Inflammatory macrophage treated with lipopolysaccharide for 4 hours (primary cell): ENCODE measurements at regions not wholly inside any gene's neighbourhood (a gene's known extent, or its start where the extent isn't known, plus 50 kb on each side); places are given as distances from the start of the nearest gene placed in this dataset.
"Not testable (repeated sequence)": the region's sequence is repeated elsewhere in the genome, so short reads cannot be mapped to it uniquely, and the experiment has no call there.

Experiments used
- DNase-seq: peaks from one replicate; pipeline ENCODE4 v3.0.0-alpha.2; 2020

DNA sequence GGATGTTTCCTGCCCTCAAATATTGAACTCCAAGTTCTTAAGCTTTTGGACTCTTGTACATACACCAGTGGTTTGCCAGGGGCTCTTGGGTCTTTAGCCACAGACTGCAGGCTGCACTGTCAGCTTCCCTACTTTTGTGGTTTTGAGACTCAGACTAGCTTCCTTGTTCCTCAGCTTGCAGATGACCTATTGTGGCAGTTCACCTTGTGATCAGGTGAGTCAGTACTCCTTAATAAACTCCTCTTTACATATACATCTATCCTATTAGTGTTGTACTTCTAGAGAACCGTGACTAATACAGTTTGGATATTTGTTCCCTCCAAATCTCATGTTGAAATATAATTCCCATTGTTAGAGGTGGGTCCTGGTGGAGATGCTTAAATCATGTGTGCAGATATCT, 681.9 kb upstream of the ARRDC3 start:
- DNase-seq: no peak

DNA sequence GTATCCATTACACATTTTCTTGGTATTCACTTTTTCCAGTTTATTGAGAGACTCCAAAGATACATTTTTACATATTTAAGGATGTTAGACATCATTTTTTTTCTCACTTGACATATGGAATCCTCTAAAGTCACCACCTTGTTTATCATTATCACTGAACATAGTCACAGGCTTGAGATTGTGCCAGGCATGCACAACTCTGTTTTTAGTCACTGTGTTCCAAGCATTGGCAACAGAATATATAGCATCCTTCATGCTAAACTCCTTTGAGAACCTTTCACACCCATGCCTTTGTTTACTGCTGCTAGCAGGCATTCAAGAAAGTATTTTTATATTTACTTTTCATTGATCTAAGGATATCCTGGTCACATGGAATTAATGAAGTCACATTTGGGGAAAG, 668.6 kb upstream of the ARRDC3 start:
- DNase-seq: no peak

DNA sequence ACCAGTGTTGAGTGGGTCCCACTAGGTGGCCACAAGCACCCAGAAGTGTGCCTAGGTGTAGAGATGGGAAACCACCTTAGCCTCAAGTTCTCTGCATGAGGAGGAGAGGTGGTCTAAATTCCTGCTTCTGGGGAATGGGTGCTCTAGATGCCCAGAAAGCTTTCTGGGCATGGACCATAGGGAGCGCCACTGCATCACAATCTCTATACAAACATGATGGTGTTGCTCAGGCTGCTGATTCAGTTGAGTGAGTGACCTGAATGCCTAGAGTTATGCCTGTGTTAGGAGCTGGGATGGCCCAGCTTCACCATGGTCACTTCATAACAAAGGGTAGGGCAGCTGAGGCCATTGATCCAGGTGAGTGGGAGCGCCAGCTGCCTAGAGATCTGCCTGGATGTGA, 667.9 kb upstream of the ARRDC3 start:
- no peak for DNase-seq

DNA sequence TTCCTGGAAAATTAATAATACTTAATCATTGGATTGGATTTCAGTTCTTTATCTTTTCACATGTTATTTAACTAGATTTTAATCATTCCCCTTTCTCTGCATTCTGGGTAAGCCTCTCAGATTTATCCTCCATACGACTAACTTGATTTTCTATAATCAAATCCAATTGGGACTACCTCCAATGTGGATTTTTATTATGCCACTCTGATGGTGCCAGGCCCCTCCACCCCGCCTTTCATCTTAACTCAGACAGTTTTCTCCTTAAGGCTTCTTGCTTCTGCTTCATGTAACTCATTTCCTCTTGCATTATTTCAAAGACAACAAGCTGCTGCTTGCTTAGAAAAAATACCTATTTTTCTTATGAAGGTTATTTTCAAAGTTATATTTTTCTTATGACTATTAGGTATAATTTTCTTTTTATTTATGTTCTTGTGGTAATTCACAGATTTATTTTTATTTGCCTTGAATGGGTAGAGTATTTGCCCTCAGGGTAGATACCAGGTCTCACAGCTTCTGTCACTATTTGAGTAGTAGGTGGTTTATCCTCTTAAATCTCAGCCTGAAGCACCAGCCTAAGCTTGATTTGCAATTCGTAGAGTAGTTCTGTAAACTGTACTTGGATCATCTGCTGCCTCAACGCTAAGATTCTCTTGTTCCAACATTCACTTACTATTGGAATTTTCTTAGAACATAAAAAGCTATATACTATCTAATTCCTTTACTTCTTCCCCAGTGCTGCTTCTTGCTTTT, 659.0 kb upstream of the ARRDC3 start:
- DNase-seq: no peak

DNA sequence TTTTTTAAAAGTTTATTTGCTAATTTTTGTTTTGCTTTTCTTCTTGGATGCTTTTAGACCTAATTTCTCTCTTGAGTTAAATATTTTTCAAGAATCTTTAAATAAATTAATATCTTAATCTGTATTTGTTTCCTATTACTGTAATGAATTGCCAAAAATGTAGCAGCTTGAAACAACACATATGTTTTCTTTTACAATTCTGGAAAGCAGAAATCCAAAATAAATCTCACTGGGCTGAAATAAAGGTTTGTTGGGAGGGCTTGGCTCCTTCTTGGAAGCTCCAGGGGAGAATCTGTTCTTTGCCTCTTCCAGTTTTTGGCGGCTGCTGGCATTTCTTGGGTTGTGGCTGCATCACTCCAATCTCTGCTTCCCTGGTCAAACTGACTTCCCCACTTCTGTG, 658.1 kb upstream of the ARRDC3 start:
- DNase-seq: no peak

DNA sequence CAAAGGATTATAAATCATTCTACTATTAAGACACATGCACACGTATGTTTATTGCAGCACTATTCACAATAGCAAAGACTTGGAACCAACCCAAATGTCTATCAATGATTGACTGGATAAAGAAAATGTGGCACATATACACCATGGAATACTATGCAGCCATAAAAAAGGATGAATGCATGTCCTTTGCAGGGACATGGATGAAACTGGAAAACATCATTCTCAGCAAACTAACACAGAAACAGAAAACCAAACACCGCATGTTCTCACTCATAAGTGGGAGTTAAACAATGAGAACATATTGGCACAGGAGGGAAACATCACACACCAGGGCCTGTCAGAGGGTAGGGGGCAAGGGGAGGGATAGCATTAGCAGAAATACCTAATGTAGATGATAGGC, 646.7 kb upstream of the ARRDC3 start:
- DNase-seq: not testable (repeated sequence)

DNA sequence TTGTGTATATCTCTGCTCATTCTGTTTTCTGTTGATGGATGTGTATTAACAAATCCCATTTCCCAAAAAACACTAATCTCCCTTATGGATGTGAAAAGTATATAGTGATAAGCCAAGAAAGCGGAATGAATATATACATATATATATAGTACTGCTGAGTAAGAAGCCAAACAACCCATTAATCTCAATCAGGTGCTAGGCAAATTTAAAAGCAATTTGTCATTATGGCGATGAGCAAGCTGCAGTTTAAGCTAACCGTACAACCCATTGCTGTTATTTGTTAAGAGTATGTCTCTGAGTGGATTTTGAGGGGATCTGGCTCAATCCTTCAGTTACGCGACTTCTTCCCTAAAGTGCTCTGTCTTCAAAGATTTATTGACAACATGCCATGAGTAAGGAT, 640.4 kb upstream of the ARRDC3 start:
- no peak for DNase-seq

DNA sequence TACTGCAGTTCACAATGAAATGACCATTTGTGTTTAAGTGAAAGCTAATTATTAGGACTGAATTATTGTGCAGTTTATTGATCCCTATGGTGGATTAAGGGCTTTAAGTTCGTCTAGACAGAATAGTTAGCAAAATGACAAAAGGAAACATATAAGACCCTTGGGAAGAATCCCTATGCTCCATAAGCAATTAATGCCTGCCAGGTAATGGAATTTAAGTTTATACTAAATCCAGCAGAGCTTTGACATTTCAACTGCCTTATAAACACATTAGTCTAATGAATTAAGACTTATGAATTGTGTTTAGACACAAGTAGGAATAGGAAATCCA, 640.0 kb upstream of the ARRDC3 start:
- DNase-seq: no peak

DNA sequence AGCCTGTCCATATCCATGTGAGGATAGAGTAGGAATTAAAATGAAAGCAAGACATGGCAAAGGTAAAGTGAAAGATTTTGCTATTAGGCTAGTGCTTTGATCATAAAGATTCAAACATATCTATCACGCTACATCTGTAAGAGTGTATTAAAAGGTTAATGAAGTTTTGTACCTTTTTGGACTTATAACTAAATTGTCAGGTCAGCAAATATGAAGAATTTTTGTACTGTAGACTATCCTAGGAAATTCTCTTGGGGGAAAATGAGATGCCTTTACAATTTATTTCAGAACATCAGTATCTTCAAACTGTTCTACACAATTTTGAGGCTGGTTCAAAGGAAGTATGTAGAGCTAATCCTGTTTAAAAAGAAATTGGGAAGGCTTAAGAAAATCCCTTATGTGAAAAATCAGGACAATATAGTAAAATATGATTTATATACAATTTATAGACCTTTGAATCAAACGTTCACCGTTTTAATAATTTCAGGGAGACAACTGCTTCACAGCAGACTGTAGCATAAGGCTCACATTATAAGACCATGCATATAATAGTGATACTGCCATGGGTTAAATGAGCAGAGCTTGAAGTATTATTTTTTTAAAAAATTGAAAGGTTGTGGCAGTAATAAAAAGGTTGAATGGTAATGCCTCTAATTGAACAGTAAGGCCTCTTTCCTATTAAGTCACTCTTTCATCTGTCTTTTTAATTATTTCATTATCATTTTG, 639.5 kb upstream of the ARRDC3 start:
- DNase-seq: no peak

DNA sequence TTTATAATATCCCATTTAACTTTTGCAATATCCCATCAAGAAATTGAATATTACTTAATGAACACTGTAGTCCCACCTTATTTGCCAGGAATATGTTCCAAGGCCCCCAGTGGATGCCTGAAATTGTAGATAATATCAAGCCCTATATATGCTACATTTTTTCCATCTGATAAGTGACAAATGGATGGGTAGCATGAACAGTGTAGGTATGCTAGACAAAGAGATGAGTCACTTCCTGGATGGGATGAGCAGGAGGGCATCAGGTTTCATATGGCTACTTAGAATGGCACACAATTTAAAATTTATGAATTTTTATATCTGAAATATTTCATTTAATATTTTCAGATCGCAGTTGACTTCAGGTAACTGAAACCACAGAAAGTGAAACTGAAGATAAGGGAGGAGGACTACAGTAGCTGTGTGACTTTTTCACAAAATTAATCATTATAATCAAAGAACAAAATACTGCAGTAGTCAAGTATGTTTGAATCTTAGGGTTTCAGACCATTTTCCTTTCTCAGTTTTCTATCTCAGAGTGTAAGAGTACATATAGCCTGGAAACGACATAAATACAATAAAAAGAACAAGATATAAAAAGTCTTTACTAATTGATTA, 636.4 kb upstream of the ARRDC3 start:
- no peak for DNase-seq

DNA sequence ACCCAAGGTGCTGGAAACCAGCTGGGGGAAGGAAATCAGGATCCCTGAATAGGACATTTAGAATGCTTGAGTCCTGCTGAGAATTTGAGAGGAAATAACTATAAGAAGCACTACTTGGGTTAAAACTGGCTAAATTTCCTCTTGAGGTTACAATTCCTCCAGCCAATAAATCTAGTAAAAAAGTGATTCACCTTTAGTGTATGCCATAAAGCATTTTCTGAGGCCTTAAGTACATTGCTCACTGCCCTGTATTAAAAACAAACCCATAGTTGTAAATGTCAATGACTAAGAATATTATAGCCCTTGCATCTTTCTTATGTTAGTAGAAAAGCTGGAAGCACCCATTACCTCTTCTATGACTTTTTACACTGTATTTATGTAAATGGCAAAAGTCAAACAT, 634.7 kb upstream of the ARRDC3 start:
- no peak for DNase-seq

DNA sequence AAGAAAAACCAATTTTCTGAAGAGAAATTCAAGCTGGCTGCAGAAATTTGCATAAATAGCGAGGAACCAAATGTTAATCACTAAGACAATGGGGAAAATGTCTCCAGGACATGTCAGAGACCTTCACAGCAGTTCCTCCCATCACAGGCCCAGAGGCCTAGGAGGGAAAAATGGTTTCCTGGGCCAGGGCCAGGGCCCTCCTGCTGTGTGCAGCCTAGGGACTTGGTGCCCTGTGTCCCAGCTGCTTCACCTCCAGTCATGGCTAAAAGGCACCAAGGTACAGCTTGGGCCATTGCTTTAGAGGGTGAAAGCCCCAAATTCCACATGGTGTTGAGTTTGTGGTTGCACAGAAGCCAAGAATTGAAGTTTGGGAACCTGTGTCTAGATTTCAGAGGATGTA, 628.7 kb upstream of the ARRDC3 start:
- DNase-seq: not testable (repeated sequence)

DNA sequence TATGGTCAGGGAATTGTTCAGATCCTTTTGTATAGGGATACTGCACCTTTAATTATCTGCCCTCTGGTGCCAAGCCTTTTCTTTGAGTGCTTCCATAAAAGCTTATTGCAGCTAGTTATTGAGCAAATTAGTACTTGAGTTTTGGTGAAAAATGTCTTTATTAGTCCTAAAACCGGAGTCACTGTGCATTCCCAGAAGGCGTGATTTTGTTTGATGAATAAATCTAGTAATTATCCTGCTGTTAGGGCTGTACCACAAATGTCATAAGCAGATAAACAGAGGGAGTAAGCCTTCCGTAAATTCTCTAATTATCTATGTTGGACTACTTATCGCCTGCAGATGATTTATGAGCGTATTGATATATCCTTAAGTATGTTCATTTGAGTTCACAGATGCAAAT, 620.7 kb upstream of the ARRDC3 start:
- no peak for DNase-seq

DNA sequence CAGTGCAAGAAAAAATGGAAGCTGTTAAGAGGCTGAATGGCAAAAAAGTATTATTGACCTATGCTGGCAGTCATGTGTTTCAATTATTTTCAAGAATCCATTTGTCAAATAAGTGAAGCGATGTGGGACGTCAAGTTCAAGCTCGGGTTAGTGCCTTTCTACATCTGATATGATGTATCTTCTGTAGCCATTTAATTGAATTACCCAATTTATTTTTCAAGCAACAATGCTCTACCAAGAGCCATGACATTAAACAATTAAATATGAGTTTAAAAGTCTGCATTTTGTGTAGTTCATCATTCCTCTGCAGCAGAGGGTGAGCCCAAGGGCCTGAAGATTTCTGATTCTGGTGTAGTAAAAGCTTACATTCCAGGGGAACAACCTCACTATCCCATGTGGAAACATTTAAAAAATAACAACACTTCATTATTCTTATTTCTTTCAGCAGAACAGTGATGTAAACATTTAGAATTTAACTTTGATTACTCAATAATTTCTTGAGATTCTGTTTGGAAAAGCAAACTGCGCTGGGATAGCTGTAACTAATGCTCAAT, 619.7 kb upstream of the ARRDC3 start:
- DNase-seq: no peak

DNA sequence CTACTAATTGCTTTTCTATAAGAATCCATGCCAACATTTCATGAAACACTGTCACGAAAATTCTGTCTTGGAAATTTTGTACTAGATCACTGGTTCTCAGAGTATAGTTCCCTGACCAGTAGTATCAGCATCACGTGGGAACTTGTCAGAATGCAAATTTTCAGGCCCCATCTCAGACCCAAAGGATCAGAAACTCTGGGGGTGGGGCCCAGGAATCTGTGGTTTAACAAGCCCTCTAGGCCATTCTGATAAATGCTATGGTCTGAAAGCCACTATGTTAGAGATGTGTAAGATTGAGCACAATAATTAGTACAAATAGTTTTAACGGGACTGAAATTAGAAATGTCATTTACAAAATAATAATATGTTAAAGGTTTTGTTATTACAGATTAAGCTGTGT, 615.7 kb upstream of the ARRDC3 start:
- DNase-seq: no peak

DNA sequence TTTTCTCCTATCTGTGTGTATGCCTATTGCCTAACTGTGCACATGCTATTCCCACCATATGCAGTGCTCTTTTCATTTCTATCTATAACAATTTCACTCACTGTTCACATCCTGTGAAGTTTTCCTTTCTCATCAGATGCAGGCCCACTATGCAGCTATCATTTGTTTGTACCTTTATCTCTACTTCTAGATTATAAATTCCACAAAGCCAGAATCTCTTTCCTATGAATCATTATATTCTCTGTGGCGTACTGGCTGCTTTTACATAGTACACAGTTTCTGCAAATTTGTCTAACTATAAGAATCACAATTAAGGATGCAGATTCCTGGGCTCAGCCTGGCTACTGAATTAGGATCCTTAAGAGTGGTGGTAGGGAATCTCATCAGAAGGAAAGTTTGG, 600.8 kb upstream of the ARRDC3 start:
- no peak for DNase-seq

DNA sequence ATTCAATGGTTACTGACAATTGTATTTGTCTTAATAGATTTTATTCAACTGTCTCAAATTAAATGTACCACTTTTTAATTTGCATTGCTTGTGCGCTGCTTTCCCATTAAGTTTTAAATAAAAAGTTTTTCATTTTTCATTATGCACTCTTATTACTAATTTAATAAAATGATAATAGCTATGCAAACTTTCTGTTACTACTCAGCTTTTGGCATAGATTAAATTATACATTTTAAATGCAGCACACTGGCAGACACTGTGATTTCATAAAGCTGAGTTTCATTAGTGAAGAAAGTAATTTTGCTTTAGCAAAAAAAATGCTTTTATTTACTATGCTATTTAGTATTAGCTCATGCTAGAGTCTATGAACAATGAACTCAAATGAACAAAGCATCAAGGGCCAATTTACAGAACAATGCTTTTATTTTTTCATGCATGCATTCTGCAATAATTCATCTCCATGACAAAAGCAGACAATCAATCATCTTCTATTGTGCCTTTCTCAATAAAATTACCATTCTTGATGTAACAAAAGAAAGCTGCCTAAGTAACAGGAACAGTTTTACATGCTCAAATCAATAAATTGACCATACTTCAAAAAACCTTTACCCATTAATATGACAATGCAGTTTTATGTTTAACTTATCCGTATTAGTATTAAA, 595.2 kb upstream of the ARRDC3 start:
- no peak for DNase-seq

DNA sequence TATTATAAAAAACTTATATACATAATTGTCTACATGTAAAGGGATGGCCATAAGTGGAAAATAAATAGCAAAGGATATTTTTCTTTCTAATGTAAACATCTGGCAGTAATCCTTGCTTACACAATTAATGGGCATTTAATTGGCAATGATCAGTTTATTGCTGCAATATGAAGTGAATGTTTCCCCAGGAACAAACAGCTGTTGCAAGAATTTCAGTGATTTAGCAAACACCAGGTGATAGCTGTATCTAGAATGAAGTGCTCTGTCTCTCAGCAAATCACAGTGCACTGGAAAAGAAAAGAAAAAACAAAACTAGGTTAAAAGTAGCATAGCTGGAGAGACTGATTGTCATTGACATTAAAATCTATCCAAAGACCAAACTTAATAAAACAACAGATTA, 594.5 kb upstream of the ARRDC3 start:
- DNase-seq: no peak

DNA sequence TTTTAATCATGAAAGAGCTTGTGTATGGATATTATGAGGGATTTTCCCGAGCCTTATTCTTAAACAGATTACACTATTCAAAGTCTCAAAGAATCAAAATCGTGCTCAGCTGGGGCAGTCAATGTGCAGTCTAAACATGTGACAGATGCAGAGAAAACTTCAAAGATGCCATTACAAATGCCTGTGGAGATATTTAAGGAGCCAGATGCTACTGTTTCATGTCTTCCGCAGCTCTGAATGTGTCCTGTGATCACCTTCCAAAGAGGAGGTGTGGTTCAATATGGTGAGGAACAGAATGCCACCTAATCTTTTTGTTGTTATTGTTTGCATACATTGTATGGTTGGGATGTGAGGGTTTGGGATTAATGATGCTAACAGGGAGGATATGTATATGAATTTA, 593.3 kb upstream of the ARRDC3 start:
- DNase-seq: no peak

DNA sequence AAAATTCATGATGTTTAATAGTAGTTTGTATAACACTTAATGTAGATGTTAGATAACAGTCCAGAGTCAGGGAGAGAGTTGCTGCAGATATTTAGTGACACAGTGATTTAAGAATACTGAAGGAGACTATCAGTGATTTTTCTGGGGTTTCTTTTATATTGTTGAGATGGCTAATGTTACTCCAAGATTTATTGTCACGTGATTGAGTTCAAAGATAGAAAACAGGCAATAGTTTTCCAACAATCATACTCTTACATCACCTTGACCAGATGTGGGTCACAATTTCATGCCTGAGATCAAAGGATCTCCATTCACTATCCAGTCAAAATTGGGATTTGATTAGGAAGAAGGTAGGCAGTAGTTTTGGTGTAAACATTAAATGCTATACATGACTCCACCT, 580.0 kb upstream of the ARRDC3 start:
- no peak for DNase-seq

DNA sequence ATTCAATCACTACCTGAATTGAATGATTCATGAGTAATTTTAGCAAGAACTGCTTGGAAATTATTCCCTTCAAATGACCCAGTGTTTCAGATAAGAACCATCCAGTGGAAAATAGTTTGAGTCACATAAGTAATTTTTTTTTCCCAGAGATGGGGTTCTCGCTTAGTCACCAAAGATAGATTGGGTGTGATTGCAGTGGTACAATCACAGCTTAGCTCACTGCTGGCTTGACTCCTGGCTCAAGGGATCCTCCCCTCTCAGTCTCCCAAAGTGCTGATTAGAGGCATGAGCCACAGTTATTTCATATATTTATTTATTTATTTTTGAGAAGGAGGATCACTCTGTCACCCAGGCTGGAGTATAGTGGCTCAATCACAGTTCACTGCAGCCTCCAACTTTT, 574.5 kb upstream of the ARRDC3 start:
- no peak for DNase-seq

DNA sequence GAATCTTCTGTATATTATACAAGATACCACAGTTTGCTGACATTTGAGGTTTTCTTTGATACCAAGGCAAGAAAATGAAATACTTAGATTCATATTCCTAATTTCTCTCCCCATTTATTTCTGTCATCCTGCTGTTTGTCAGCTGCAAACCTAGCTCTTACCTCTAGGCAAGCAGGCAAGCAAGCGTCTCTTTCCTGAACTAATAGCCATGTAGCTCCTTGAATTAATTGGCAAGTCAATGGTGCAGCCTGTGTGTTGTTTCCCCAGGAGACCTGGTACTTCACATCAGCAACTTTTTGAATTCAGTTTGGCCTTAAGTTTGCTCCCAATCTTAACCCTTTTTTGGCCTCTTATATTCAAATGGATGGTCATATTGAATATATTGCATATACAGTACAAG, 573.6 kb upstream of the ARRDC3 start:
- DNase-seq: no peak

DNA sequence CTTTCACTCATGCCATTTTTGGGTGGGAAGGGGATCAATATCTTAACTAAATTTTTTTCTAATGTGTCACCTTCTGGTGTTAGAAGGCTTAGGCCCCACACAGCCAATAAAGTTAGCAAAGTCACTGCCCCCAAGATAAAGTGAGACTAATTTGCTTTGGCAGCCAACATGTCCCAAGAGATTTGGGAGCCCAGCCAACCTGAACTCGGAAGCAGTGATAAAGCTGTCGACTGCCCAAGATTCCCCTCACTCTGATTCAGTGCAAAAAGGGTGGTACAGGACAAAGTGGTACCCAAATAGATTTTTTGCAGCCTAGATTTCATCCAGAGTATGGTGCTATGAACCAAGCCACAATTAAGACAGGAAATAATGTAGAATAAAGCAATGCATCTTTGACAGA, 572.5 kb upstream of the ARRDC3 start:
- DNase-seq: no peak

DNA sequence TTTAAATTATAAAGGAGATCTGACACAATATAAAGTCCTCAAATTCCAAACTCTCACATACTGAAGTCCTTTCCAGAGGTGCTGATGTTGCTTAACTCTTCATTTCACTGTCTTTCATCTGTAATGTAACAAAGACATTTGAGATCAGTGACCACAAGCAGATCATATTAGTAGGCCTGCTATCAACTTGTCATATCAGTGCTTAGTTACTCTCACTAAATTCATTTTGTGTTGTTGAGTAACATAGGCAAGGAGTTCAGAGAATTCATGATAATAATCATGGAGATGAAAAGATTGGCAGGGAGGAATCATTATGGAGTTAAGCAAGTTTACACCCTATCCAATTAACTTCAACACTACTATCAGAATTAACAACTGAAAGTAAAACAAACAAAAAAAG, 571.0 kb upstream of the ARRDC3 start:
- DNase-seq: no peak
